ENCODE measurements at regions not wholly inside any gene's neighbourhood (a gene's known extent, or its start where the extent isn't known, plus 50 kb on each side); places are given as distances from the start of the nearest gene placed in this dataset.

DNA sequence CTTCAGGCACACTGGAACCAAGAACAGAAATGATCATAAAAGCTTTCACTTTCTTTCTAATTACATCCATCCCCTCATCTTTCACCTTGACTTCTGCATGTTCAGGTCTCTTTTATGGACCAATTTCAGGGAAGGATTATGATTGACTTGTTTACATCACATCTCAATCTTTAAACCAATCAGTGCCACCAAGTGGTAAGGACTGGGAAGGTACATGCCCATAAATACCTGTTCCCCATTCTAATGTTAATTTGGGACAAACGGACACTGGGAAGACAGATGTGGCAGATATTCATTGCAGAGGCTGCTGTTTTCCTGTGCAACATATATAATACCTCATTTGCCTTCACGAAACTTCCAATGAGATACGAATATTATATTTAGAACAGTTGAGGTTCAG lies 978.1 kb downstream of the GALC start:
- H3K36me3 ChIP-seq (ENCODE audit: control insufficient read depth, insufficient read depth, low read length) = no peaks in the 10 kb centered on the region
- H3K9me3 ChIP-seq (ENCODE audit: control insufficient read depth, low read length) = no peaks in the 10 kb centered on the region
- DNase-seq = no peak
- H3K27me3 ChIP-seq (replicated peaks; ENCODE audit: control insufficient read depth, insufficient read depth, low read length, poor library complexity, severe bottlenecking) = no peaks in the 10 kb centered on the region
- no peak overlapping the region for H3K27ac ChIP-seq (ENCODE audit: insufficient read depth, low read length, poor library complexity, severe bottlenecking)
- H3K4me3 ChIP-seq (ENCODE audit: insufficient read depth, low read depth, low read length, poor library complexity, severe bottlenecking) = no peak overlapping the region
- H3K4me1 ChIP-seq (ENCODE audit: control insufficient read depth, insufficient read depth, low read length, poor library complexity, severe bottlenecking) = no peaks in the 10 kb centered on the region

DNA sequence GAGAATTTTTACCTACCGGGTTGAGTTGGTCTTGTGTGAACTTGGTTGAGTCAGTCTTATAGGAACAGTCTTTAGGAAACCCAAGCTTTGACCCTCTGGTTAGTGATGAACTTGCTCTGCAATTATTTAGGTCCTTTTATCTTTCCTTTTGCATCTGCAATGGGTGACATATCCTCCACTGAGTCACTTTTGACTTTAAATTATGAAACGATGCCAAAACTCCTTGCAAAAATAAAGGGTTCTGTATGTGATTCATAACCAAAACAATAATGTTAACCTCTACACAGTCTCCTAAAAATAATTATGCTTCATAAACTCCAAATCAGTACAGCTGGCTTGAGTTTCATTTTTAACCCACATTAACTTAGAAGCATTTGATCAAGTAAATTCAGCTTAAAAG lies 979.4 kb downstream of the GALC start:
- Histone ChIP-seq H3K27ac (ENCODE audit: insufficient read depth, low read length, poor library complexity, severe bottlenecking) (no peak overlapping the region), H3K4me1 (ENCODE audit: control insufficient read depth, insufficient read depth, low read length, poor library complexity, severe bottlenecking) (no peaks in the 10 kb centered on the region), H3K4me3 (ENCODE audit: insufficient read depth, low read depth, low read length, poor library complexity, severe bottlenecking) (no peak overlapping the region), H3K9me3 (ENCODE audit: control insufficient read depth, low read length) (no peaks in the 10 kb centered on the region), H3K36me3 (ENCODE audit: control insufficient read depth, insufficient read depth, low read length) (no peaks in the 10 kb centered on the region), H3K27me3 (replicated peaks; ENCODE audit: control insufficient read depth, insufficient read depth, low read length, poor library complexity, severe bottlenecking) (no peaks in the 10 kb centered on the region)
- no peak for DNase-seq

DNA sequence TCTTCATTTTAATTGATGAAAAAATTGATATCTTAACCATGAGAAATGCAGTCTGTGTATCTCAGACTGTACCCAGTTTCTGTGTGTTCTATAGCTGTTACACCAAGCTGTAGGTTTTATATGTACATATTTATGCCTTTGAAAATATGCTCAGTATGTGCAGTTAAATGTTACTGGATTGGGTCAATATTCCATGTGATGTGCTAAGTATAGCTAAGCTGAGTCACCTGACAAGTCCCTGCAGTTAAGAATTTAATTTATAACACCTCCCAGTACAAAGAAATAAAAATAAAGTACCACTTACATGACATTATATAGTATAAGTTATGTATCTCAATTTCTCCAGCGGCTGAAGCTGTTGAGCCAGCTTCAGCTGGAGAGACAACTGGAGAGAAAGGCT lies 984.0 kb downstream of the GALC start:
- no peaks in the 10 kb centered on the region for H3K36me3 ChIP-seq (ENCODE audit: control insufficient read depth, insufficient read depth, low read length)
- no peaks in the 10 kb centered on the region for H3K9me3 ChIP-seq (ENCODE audit: control insufficient read depth, low read length)
- H3K27ac ChIP-seq (ENCODE audit: insufficient read depth, low read length, poor library complexity, severe bottlenecking) = no peak overlapping the region
- no peaks in the 10 kb centered on the region for H3K4me1 ChIP-seq (ENCODE audit: control insufficient read depth, insufficient read depth, low read length, poor library complexity, severe bottlenecking)
- no peak for DNase-seq
- H3K27me3 ChIP-seq (replicated peaks; ENCODE audit: control insufficient read depth, insufficient read depth, low read length, poor library complexity, severe bottlenecking) = no peaks in the 10 kb centered on the region
- no peak overlapping the region for H3K4me3 ChIP-seq (ENCODE audit: insufficient read depth, low read depth, low read length, poor library complexity, severe bottlenecking)

DNA sequence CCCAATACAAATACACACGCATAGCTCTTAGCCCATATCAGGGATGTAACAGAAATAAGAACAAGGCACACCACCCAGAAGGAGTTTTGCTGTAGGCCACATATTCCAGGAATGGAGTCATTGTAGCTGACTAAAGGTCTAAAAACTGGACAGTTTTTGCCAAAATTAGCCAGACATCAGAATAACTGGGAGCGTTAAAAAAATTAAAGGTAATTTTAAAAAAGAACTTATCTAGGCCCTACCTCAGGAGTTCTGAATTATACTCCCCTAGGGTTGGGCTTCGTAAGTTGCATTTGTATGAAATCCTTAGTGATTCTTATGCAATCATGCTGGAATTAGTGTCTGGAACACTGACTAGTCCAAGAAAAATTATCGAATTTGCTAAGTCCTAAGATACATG lies 987.7 kb downstream of the GALC start:
- H3K4me3 ChIP-seq (ENCODE audit: insufficient read depth, low read depth, low read length, poor library complexity, severe bottlenecking) = no peak overlapping the region
- no peak for DNase-seq
- no peak overlapping the region for H3K27ac ChIP-seq (ENCODE audit: insufficient read depth, low read length, poor library complexity, severe bottlenecking)
- H3K36me3 ChIP-seq (ENCODE audit: control insufficient read depth, insufficient read depth, low read length) = no peaks in the 10 kb centered on the region
- no peaks in the 10 kb centered on the region for H3K27me3 ChIP-seq (replicated peaks; ENCODE audit: control insufficient read depth, insufficient read depth, low read length, poor library complexity, severe bottlenecking)
- no peaks in the 10 kb centered on the region for H3K9me3 ChIP-seq (ENCODE audit: control insufficient read depth, low read length)
- H3K4me1 ChIP-seq (ENCODE audit: control insufficient read depth, insufficient read depth, low read length, poor library complexity, severe bottlenecking) = no peaks in the 10 kb centered on the region

DNA sequence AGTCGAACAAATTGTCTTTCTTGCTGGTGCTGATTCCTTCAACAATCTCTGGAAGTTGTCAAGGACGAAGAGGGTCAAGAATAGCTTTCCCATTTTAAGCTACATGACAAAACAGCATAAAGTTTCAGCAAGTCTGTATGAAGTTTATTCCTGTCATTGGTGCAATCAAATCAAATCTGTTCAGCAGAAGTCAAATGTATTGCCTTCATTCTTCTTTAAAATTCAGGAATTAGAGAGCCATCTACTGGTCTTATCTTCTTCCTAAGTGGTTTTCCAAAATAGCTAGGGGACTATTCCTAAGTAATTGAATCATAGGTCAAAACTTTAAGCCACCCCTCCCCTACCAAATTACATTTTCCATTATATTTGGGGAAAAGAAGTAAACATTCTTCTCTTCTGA lies 990.2 kb downstream of the GALC start:
- H3K9me3 ChIP-seq (ENCODE audit: control insufficient read depth, low read length) = no peaks in the 10 kb centered on the region
- no peak overlapping the region for H3K27ac ChIP-seq (ENCODE audit: insufficient read depth, low read length, poor library complexity, severe bottlenecking)
- no peak for DNase-seq
- H3K4me3 ChIP-seq (ENCODE audit: insufficient read depth, low read depth, low read length, poor library complexity, severe bottlenecking) = no peak overlapping the region
- H3K4me1 ChIP-seq (ENCODE audit: control insufficient read depth, insufficient read depth, low read length, poor library complexity, severe bottlenecking) = no peaks in the 10 kb centered on the region
- H3K27me3 ChIP-seq (replicated peaks; ENCODE audit: control insufficient read depth, insufficient read depth, low read length, poor library complexity, severe bottlenecking) = no peaks in the 10 kb centered on the region
- no peaks in the 10 kb centered on the region for H3K36me3 ChIP-seq (ENCODE audit: control insufficient read depth, insufficient read depth, low read length)

DNA sequence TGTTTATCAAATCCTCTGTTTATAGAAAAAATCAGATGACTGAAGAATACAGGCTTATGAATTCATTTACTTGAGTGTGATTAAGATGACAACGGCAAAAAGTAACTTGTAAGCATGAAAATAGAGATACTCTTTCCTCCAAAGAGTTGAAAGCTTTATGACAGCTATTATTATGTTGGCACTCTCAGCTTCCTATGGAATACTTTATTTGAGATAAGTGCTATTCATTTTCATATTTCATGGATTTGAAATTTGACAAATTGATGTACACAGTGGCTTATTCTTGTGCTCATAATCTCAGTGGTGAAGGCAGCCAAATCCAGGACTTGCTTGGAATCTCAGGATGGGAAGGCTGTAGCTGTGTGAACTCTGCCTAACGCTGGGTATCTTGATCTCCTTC lies 991.6 kb downstream of the GALC start:
- Histone ChIP-seq H3K36me3 (ENCODE audit: control insufficient read depth, insufficient read depth, low read length) (no peaks in the 10 kb centered on the region), H3K27ac (ENCODE audit: insufficient read depth, low read length, poor library complexity, severe bottlenecking) (no peak overlapping the region), H3K9me3 (ENCODE audit: control insufficient read depth, low read length) (no peaks in the 10 kb centered on the region), H3K27me3 (replicated peaks; ENCODE audit: control insufficient read depth, insufficient read depth, low read length, poor library complexity, severe bottlenecking) (no peaks in the 10 kb centered on the region), H3K4me3 (ENCODE audit: insufficient read depth, low read depth, low read length, poor library complexity, severe bottlenecking) (no peak overlapping the region), H3K4me1 (ENCODE audit: control insufficient read depth, insufficient read depth, low read length, poor library complexity, severe bottlenecking) (no peaks in the 10 kb centered on the region)
- DNase-seq = no peak

DNA sequence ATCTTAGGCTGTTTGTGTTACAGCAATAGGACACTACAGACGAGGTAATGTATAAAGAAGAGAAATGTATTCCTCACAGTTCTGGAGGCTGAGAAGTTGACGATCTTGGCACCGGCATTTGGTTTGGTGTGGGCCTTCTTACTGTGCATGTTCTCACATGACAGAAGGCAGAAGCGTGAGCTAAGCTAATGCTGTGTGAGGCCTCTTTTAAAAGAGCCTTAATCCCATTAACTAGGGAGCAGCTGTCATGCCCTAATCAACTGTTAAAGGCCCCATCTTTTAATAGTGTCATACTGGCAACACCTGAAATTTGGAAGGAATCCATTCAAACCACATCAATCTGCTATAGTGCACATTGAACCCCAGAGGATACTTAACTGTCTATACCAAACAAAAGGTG lies 992.9 kb downstream of the GALC start:
- H3K27ac ChIP-seq (ENCODE audit: insufficient read depth, low read length, poor library complexity, severe bottlenecking) = no peak overlapping the region
- no peaks in the 10 kb centered on the region for H3K27me3 ChIP-seq (replicated peaks; ENCODE audit: control insufficient read depth, insufficient read depth, low read length, poor library complexity, severe bottlenecking)
- no peaks in the 10 kb centered on the region for H3K4me1 ChIP-seq (ENCODE audit: control insufficient read depth, insufficient read depth, low read length, poor library complexity, severe bottlenecking)
- no peak for DNase-seq
- no peaks in the 10 kb centered on the region for H3K9me3 ChIP-seq (ENCODE audit: control insufficient read depth, low read length)
- no peak overlapping the region for H3K4me3 ChIP-seq (ENCODE audit: insufficient read depth, low read depth, low read length, poor library complexity, severe bottlenecking)
- no peaks in the 10 kb centered on the region for H3K36me3 ChIP-seq (ENCODE audit: control insufficient read depth, insufficient read depth, low read length)

DNA sequence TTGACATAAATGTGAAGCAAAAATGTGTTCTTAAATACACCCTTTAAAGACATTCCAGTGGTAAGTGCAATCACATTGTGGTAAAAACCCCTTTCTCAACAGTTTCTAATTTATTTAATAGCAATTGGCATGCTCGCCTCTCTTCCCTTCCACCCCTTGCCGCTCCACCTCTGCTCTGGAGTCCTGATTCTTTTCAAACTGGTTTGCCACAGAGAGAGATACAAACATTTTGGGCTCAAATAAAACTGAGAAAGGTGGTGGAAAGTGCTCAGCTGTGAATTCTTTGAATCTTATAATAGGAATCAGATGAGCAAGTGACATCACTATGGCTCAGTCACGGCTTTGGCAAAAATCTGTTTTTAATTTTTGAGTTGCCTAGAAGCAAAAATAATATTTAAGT lies 993.9 kb downstream of the GALC start:
- no peak overlapping the region for H3K27ac ChIP-seq (ENCODE audit: insufficient read depth, low read length, poor library complexity, severe bottlenecking)
- no peak overlapping the region for H3K4me3 ChIP-seq (ENCODE audit: insufficient read depth, low read depth, low read length, poor library complexity, severe bottlenecking)
- no peak for DNase-seq
- no peaks in the 10 kb centered on the region for H3K27me3 ChIP-seq (replicated peaks; ENCODE audit: control insufficient read depth, insufficient read depth, low read length, poor library complexity, severe bottlenecking)
- no peaks in the 10 kb centered on the region for H3K4me1 ChIP-seq (ENCODE audit: control insufficient read depth, insufficient read depth, low read length, poor library complexity, severe bottlenecking)
- no peaks in the 10 kb centered on the region for H3K36me3 ChIP-seq (ENCODE audit: control insufficient read depth, insufficient read depth, low read length)
- no peaks in the 10 kb centered on the region for H3K9me3 ChIP-seq (ENCODE audit: control insufficient read depth, low read length)

DNA sequence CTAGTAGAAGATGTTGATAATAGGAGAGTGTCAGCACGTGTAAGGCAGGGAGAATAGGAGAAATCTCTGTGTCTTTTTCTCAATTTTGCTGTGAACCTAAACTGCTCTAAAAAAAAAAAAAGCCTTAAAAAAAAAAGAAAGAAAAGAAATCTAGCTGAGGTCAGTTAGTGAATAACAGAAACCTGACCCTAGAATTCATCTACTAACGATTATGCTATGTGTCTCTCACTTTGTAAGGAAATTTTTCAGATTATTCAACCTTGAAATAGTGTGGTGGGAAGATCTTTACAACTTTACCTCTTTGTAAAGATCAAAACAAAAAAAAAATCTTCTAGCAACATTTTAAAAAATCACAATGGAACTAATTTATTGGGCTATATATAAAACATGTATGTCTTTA lies 995.7 kb downstream of the GALC start:
- no peaks in the 10 kb centered on the region for H3K36me3 ChIP-seq (ENCODE audit: control insufficient read depth, insufficient read depth, low read length)
- no peak overlapping the region for H3K4me3 ChIP-seq (ENCODE audit: insufficient read depth, low read depth, low read length, poor library complexity, severe bottlenecking)
- no peak overlapping the region for H3K27ac ChIP-seq (ENCODE audit: insufficient read depth, low read length, poor library complexity, severe bottlenecking)
- H3K27me3 ChIP-seq (replicated peaks; ENCODE audit: control insufficient read depth, insufficient read depth, low read length, poor library complexity, severe bottlenecking) = no peaks in the 10 kb centered on the region
- no peaks in the 10 kb centered on the region for H3K4me1 ChIP-seq (ENCODE audit: control insufficient read depth, insufficient read depth, low read length, poor library complexity, severe bottlenecking)
- H3K9me3 ChIP-seq (ENCODE audit: control insufficient read depth, low read length) = no peaks in the 10 kb centered on the region
- no peak for DNase-seq

DNA sequence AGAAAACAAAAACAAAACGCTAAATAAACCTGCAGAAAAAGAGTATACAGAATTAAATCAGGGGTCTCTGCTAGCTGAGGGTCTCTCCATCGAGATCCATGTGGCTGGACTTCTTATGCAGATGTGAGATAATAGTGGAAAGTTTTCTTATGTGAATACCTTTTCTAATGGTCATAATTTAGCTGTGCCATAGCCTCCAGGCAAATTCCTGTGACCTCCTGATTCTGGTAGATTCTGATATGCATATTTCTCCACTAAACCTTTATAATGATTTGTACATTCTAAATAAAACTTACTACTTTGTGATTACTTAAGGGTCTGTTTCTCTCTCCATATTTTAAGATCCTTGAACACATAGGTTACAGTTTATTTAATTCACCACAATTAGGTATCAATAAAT lies 1002.6 kb downstream of the GALC start:
- H3K27me3 ChIP-seq (replicated peaks; ENCODE audit: control insufficient read depth, insufficient read depth, low read length, poor library complexity, severe bottlenecking) = no peaks in the 10 kb centered on the region
- H3K4me1 ChIP-seq (ENCODE audit: control insufficient read depth, insufficient read depth, low read length, poor library complexity, severe bottlenecking) = no peaks in the 10 kb centered on the region
- DNase-seq = no peak
- no peak overlapping the region for H3K27ac ChIP-seq (ENCODE audit: insufficient read depth, low read length, poor library complexity, severe bottlenecking)
- no peak overlapping the region for H3K4me3 ChIP-seq (ENCODE audit: insufficient read depth, low read depth, low read length, poor library complexity, severe bottlenecking)
- H3K9me3 ChIP-seq (ENCODE audit: control insufficient read depth, low read length) = no peaks in the 10 kb centered on the region
- no peaks in the 10 kb centered on the region for H3K36me3 ChIP-seq (ENCODE audit: control insufficient read depth, insufficient read depth, low read length)

DNA sequence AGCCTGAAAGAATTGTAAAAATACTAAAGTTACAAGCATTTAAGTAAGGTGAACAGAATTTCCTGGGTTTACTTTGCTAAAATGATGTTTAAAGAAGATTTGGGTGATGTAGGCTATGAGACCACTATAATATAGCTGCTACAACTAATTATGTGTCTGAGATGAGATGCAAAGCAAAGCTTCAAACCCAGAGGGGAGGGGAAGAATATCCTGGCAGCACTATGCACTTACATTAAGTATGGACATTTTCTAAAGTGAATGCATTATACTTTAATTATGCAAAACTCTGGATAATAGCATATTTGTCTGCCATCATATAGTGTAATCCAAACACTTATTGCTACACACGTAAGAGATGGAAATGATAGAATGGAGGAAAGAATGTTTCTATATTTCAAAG lies 1003.7 kb downstream of the GALC start:
- no peaks in the 10 kb centered on the region for H3K36me3 ChIP-seq (ENCODE audit: control insufficient read depth, insufficient read depth, low read length)
- no peak for DNase-seq
- no peak overlapping the region for H3K27ac ChIP-seq (ENCODE audit: insufficient read depth, low read length, poor library complexity, severe bottlenecking)
- no peak overlapping the region for H3K4me3 ChIP-seq (ENCODE audit: insufficient read depth, low read depth, low read length, poor library complexity, severe bottlenecking)
- H3K9me3 ChIP-seq (ENCODE audit: control insufficient read depth, low read length) = no peaks in the 10 kb centered on the region
- H3K27me3 ChIP-seq (replicated peaks; ENCODE audit: control insufficient read depth, insufficient read depth, low read length, poor library complexity, severe bottlenecking) = no peaks in the 10 kb centered on the region
- no peaks in the 10 kb centered on the region for H3K4me1 ChIP-seq (ENCODE audit: control insufficient read depth, insufficient read depth, low read length, poor library complexity, severe bottlenecking)
